ENCODE measurements at regions not wholly inside any gene's neighbourhood (a gene's known extent, or its start where the extent isn't known, plus 50 kb on each side); places are given as distances from the start of the nearest gene placed in this dataset.

GRCh38 chr18:73987247-73987980, 160.2 kb downstream of the FBXO15 start:
- H3K4me1 ChIP-seq (ENCODE audit: control insufficient read depth in 3 of 3, insufficient read depth in 3 of 3, low read length in 3 of 3), result no peaks in the 10 kb centered on the region
- H3K9ac ChIP-seq (ENCODE audit: low read depth in 1 of 3, low read length in 3 of 3), result no peak overlapping the region
- no peak overlapping the region for H3K27ac ChIP-seq (ENCODE audit: low read depth, low read length)
- H3K36me3 ChIP-seq (ENCODE audit: control insufficient read depth in 3 of 3, insufficient read depth in 3 of 3, low read length in 3 of 3), result no peaks in the 10 kb centered on the region
- H3K4me3 ChIP-seq (ENCODE audit: low read length in 3 of 3), result no peak overlapping the region
- H3K27me3 ChIP-seq (ENCODE audit: control insufficient read depth in 3 of 3, insufficient read depth in 3 of 3, low read length in 3 of 3), result no peaks in the 10 kb centered on the region
- H3K9me3 ChIP-seq (ENCODE audit: control insufficient read depth in 3 of 3, low read length in 3 of 3), result no peaks in the 10 kb centered on the region

GRCh38 chr18:73986711-73987110, 160.9 kb downstream of the FBXO15 start:
- Histone ChIP-seq H3K4me3 (ENCODE audit: low read length in 3 of 3) (no peak overlapping the region), H3K4me1 (ENCODE audit: control insufficient read depth in 3 of 3, insufficient read depth in 3 of 3, low read length in 3 of 3) (no peaks in the 10 kb centered on the region), H3K36me3 (ENCODE audit: control insufficient read depth in 3 of 3, insufficient read depth in 3 of 3, low read length in 3 of 3) (no peaks in the 10 kb centered on the region), H3K9ac (ENCODE audit: low read depth in 1 of 3, low read length in 3 of 3) (no peak overlapping the region), H3K9me3 (ENCODE audit: control insufficient read depth in 3 of 3, low read length in 3 of 3) (no peaks in the 10 kb centered on the region), H3K27me3 (ENCODE audit: control insufficient read depth in 3 of 3, insufficient read depth in 3 of 3, low read length in 3 of 3) (no peaks in the 10 kb centered on the region), H3K27ac (ENCODE audit: low read depth, low read length) (no peak overlapping the region)

DNA sequence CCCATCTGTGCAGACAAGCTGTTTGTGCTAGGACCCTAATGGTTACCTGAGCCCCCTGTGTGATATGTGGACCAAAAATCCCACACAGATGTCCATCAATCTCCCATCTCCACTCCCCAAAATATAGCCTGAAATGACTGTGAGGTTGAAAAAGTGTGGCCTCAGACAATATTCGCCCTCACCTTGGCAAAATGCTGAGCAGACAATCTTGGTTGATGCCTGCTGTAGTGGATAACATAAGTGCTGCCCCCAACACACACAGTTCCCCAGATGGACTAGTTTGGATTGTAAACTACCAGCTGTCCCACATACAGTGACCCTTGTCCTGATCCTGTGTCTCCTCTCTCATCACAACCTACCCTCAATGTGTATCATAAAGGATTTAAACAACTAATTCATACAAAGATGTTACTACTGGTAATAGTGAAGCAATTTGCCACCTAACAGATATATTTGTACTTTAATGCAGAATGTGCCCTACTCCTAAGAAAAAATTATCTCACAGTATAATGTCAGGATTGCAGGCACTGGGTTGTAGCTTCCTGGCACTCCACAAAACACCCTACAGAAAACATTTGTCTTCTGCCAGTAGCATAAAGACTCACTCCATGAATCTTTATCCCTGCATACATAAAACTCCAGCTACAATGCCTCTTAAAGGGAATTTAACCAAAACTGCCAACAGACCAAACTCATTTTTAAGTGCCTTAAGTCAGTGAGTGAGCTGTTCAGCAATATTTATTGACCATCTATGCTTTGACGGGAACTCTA, 161.6 kb downstream of the FBXO15 start:
- no peaks in the 10 kb centered on the region for H3K4me1 ChIP-seq (ENCODE audit: control insufficient read depth in 3 of 3, insufficient read depth in 3 of 3, low read length in 3 of 3)
- no peak overlapping the region for H3K9ac ChIP-seq (ENCODE audit: low read depth in 1 of 3, low read length in 3 of 3)
- no peaks in the 10 kb centered on the region for H3K36me3 ChIP-seq (ENCODE audit: control insufficient read depth in 3 of 3, insufficient read depth in 3 of 3, low read length in 3 of 3)
- no peak overlapping the region for H3K4me3 ChIP-seq (ENCODE audit: low read length in 3 of 3)
- no peaks in the 10 kb centered on the region for H3K27me3 ChIP-seq (ENCODE audit: control insufficient read depth in 3 of 3, insufficient read depth in 3 of 3, low read length in 3 of 3)
- no peak overlapping the region for H3K27ac ChIP-seq (ENCODE audit: low read depth, low read length)
- no peaks in the 10 kb centered on the region for H3K9me3 ChIP-seq (ENCODE audit: control insufficient read depth in 3 of 3, low read length in 3 of 3)

DNA sequence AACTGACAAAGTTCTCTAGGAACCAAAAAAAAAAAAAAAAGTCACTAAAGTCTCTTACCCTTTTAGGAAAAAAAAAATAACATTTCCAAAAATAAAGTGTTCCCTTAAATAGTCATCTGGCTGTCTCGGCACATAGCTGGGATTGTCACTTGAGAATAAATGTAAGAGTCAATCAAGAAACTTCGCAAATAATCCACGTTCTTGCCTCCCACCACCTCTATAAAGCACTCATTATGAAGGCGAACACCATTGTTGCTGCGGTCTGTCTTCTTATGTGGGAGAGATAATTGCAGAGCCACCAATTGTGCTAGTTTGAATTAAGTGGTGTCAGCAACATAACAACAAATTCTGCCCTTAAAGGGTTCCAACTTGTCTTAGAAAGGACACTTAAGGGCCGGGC, 163.7 kb downstream of the FBXO15 start:
- Histone ChIP-seq H3K36me3 (ENCODE audit: control insufficient read depth in 3 of 3, insufficient read depth in 3 of 3, low read length in 3 of 3) (no peaks in the 10 kb centered on the region), H3K9ac (ENCODE audit: low read depth in 1 of 3, low read length in 3 of 3) (no peak overlapping the region), H3K27ac (ENCODE audit: low read depth, low read length) (no peak overlapping the region), H3K9me3 (ENCODE audit: control insufficient read depth in 3 of 3, low read length in 3 of 3) (no peaks in the 10 kb centered on the region), H3K4me1 (ENCODE audit: control insufficient read depth in 3 of 3, insufficient read depth in 3 of 3, low read length in 3 of 3) (no peaks in the 10 kb centered on the region), H3K4me3 (ENCODE audit: low read length in 3 of 3) (no peak overlapping the region), H3K27me3 (ENCODE audit: control insufficient read depth in 3 of 3, insufficient read depth in 3 of 3, low read length in 3 of 3) (no peaks in the 10 kb centered on the region)

DNA sequence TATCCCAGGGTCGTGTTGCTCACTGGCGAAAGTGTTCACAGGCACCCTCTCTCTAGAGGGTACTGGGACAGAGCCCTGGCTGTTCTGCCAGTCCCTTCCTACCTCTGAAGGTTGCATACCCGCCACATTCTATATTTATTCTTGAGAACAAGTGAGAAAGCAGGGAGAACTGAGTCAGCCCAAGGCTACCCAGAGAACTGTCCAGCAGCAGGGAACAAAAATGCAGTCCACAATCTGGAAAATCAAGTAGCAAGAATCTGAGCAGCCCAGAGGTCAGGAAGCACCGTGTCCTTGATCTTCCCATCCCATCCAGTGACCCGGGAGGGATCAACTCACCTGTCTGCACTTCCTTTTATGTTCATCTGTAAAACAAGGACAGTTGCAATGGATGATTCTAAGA, 164.1 kb downstream of the FBXO15 start:
- H3K9ac ChIP-seq (ENCODE audit: low read depth in 1 of 3, low read length in 3 of 3), result no peak overlapping the region
- H3K4me1 ChIP-seq (ENCODE audit: control insufficient read depth in 3 of 3, insufficient read depth in 3 of 3, low read length in 3 of 3), result no peaks in the 10 kb centered on the region
- H3K9me3 ChIP-seq (ENCODE audit: control insufficient read depth in 3 of 3, low read length in 3 of 3), result no peaks in the 10 kb centered on the region
- H3K36me3 ChIP-seq (ENCODE audit: control insufficient read depth in 3 of 3, insufficient read depth in 3 of 3, low read length in 3 of 3), result no peaks in the 10 kb centered on the region
- no peak overlapping the region for H3K27ac ChIP-seq (ENCODE audit: low read depth, low read length)
- H3K27me3 ChIP-seq (ENCODE audit: control insufficient read depth in 3 of 3, insufficient read depth in 3 of 3, low read length in 3 of 3), result no peaks in the 10 kb centered on the region
- H3K4me3 ChIP-seq (ENCODE audit: low read length in 3 of 3), result no peak overlapping the region

DNA sequence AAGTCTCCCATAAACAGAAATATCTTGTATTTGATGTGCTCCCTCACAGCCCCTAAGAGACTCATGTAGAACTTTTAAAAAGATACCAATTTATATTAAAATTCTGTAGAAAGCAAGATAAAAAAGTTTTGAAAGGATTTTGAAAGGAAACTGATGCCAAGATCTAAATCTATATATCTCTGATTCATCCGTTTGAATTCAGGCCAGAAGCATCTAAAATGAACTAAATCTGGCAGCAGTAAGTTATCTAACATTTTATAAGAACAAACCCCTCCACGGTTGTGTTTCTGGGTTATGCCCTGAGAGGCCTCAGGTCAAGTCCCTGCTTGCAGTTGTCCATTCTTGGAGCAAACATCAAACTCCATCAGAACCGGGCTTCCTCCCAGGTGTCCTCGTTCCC, 165.8 kb downstream of the FBXO15 start:
- H3K4me1 ChIP-seq (ENCODE audit: control insufficient read depth in 3 of 3, insufficient read depth in 3 of 3, low read length in 3 of 3), result no peaks in the 10 kb centered on the region
- H3K27me3 ChIP-seq (ENCODE audit: control insufficient read depth in 3 of 3, insufficient read depth in 3 of 3, low read length in 3 of 3), result no peaks in the 10 kb centered on the region
- H3K4me3 ChIP-seq (ENCODE audit: low read length in 3 of 3), result no peak overlapping the region
- H3K36me3 ChIP-seq (ENCODE audit: control insufficient read depth in 3 of 3, insufficient read depth in 3 of 3, low read length in 3 of 3), result no peaks in the 10 kb centered on the region
- no peaks in the 10 kb centered on the region for H3K9me3 ChIP-seq (ENCODE audit: control insufficient read depth in 3 of 3, low read length in 3 of 3)
- H3K9ac ChIP-seq (ENCODE audit: low read depth in 1 of 3, low read length in 3 of 3), result no peak overlapping the region
- no peak overlapping the region for H3K27ac ChIP-seq (ENCODE audit: low read depth, low read length)

DNA sequence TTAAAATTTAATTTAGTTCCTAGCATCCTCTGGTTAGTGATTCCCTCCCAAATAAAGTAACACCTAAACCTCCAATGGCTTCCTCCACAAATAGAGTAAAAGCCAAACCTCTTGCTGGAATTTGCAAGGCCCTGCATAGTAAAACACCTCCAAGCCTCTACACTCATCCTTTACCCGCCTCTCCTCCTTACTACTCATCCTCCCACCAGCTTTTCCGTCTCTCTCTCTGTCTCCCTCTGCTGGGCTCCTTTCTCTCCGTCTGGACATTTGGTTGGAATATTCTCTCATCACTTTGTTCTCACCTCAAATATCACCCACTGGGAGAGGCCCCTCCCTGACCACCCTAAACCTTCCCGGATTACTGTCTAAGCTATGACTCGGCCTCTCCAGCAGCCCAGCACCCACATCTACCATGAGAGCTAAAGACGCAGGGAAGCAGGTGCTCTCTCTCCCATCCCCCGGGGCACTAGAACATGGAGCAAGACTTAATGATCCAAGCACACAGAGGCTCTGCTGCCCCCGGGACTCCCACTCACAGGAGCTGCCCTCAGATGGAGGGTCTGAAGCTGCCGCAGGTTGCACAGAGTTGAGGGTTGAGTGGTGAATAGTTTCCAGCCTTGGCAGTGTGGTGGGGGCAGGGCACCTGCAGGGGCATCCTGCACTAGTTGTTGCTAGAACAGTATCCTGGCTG, 167.2 kb downstream of the FBXO15 start:
- no peaks in the 10 kb centered on the region for H3K36me3 ChIP-seq (ENCODE audit: control insufficient read depth in 3 of 3, insufficient read depth in 3 of 3, low read length in 3 of 3)
- H3K27ac ChIP-seq (ENCODE audit: low read depth, low read length), result no peak overlapping the region
- H3K9ac ChIP-seq (ENCODE audit: low read depth in 1 of 3, low read length in 3 of 3), result no peak overlapping the region
- H3K4me1 ChIP-seq (ENCODE audit: control insufficient read depth in 3 of 3, insufficient read depth in 3 of 3, low read length in 3 of 3), result no peaks in the 10 kb centered on the region
- no peaks in the 10 kb centered on the region for H3K9me3 ChIP-seq (ENCODE audit: control insufficient read depth in 3 of 3, low read length in 3 of 3)
- no peak overlapping the region for H3K4me3 ChIP-seq (ENCODE audit: low read length in 3 of 3)
- H3K27me3 ChIP-seq (ENCODE audit: control insufficient read depth in 3 of 3, insufficient read depth in 3 of 3, low read length in 3 of 3), result no peaks in the 10 kb centered on the region

DNA sequence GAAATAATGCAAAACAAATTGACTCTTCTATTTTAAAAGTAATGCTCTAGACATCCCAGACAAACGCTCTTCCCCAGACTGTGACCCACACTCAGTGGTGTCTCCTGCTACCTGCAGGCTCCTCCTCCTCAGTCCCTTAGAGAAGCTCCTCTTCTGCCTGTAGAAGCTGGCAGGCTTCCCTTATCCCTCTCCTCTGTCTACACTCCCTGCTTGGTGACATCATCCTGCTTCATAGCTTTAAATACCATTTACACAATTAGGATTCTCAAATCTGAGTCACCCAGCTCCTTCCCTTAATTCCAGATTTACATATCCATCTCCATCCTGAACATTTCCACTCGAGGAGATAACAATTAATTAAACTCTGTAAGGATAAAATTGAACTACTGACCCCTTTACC, 167.9 kb downstream of the FBXO15 start:
- no peaks in the 10 kb centered on the region for H3K36me3 ChIP-seq (ENCODE audit: control insufficient read depth in 3 of 3, insufficient read depth in 3 of 3, low read length in 3 of 3)
- no peak overlapping the region for H3K4me3 ChIP-seq (ENCODE audit: low read length in 3 of 3)
- H3K27ac ChIP-seq (ENCODE audit: low read depth, low read length), result no peak overlapping the region
- no peak overlapping the region for H3K9ac ChIP-seq (ENCODE audit: low read depth in 1 of 3, low read length in 3 of 3)
- H3K4me1 ChIP-seq (ENCODE audit: control insufficient read depth in 3 of 3, insufficient read depth in 3 of 3, low read length in 3 of 3), result no peaks in the 10 kb centered on the region
- H3K9me3 ChIP-seq (ENCODE audit: control insufficient read depth in 3 of 3, low read length in 3 of 3), result no peaks in the 10 kb centered on the region
- no peaks in the 10 kb centered on the region for H3K27me3 ChIP-seq (ENCODE audit: control insufficient read depth in 3 of 3, insufficient read depth in 3 of 3, low read length in 3 of 3)

GRCh38 chr18:73976433-73976832, 171.2 kb downstream of the FBXO15 start:
- Histone ChIP-seq H3K4me3 (ENCODE audit: low read length in 3 of 3) (no peak overlapping the region), H3K4me1 (ENCODE audit: control insufficient read depth in 3 of 3, insufficient read depth in 3 of 3, low read length in 3 of 3) (no peaks in the 10 kb centered on the region), H3K9me3 (ENCODE audit: control insufficient read depth in 3 of 3, low read length in 3 of 3) (no peaks in the 10 kb centered on the region), H3K27ac (ENCODE audit: low read depth, low read length) (no peak overlapping the region), H3K9ac (ENCODE audit: low read depth in 1 of 3, low read length in 3 of 3) (no peak overlapping the region), H3K27me3 (ENCODE audit: control insufficient read depth in 3 of 3, insufficient read depth in 3 of 3, low read length in 3 of 3) (no peaks in the 10 kb centered on the region), H3K36me3 (ENCODE audit: control insufficient read depth in 3 of 3, insufficient read depth in 3 of 3, low read length in 3 of 3) (no peaks in the 10 kb centered on the region)

DNA sequence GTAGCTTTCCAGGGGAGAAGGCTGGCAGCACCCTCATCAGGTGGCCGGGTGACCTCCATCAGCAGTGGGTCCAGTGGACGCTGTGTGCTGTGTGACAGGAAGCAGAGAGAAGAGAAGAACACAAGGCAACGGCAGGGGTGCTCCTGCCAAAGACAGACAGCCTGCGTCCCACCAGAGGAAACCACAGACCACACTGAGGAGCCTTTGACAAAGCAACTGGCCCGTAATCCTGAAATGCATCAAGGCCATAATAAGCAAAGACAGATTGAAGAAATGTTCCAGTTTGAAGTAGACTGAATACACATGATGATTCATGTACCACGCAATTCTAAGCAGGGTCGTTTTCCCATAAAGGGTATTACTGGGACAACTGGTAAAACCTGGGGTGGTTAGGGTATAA, 172.4 kb downstream of the FBXO15 start:
- Histone ChIP-seq H3K4me3 (ENCODE audit: low read length in 3 of 3) (no peak overlapping the region), H3K27ac (ENCODE audit: low read depth, low read length) (no peak overlapping the region), H3K4me1 (ENCODE audit: control insufficient read depth in 3 of 3, insufficient read depth in 3 of 3, low read length in 3 of 3) (no peaks in the 10 kb centered on the region), H3K9me3 (ENCODE audit: control insufficient read depth in 3 of 3, low read length in 3 of 3) (no peaks in the 10 kb centered on the region), H3K9ac (ENCODE audit: low read depth in 1 of 3, low read length in 3 of 3) (no peak overlapping the region), H3K36me3 (ENCODE audit: control insufficient read depth in 3 of 3, insufficient read depth in 3 of 3, low read length in 3 of 3) (no peaks in the 10 kb centered on the region), H3K27me3 (ENCODE audit: control insufficient read depth in 3 of 3, insufficient read depth in 3 of 3, low read length in 3 of 3) (no peaks in the 10 kb centered on the region)

All from skeletal muscle tissue (tissue), 3 donors.